ENCODE measurements at regions not wholly inside any gene's neighbourhood (a gene's known extent, or its start where the extent isn't known, plus 50 kb on each side); places are given as distances from the start of the nearest gene placed in this dataset.

- no peak overlapping the region for H2AFZ ChIP-seq (ENCODE audit: low read length)
- peaks cover 3% of the 10 kb centered on the region; the same call in 1 of the 2 replicates for H3F3A ChIP-seq (ENCODE audit: insufficient read depth, low read length)
- no peak overlapping the region for H3K9ac ChIP-seq (ENCODE audit: low read length)
- H3K36me3 ChIP-seq (replicated peaks; ENCODE audit: insufficient read depth, low read length): no peaks in the 10 kb centered on the region
- H3K27ac ChIP-seq (ENCODE audit: low read length): peak overlapping the region; percentile 47; the same call in 1 of the 2 replicates
- H3K9me2 ChIP-seq (replicated peaks; ENCODE audit: insufficient read depth, low read length): no peaks in the 10 kb centered on the region
- no peak overlapping the region for H3K4me3 ChIP-seq (ENCODE audit: low read length)
- peaks cover 10% of the 10 kb centered on the region; the same call in 1 of the 2 replicates for H3K4me1 ChIP-seq (ENCODE audit: low read length)
- DNase-seq: no peak
- H3K79me2 ChIP-seq (ENCODE audit: low read length): no peaks in the 10 kb centered on the region
- no peaks in the 10 kb centered on the region for H3K9me3 ChIP-seq (replicated peaks; ENCODE audit: insufficient read depth, low read length)
- TF ChIP-seq, protein P1, sequence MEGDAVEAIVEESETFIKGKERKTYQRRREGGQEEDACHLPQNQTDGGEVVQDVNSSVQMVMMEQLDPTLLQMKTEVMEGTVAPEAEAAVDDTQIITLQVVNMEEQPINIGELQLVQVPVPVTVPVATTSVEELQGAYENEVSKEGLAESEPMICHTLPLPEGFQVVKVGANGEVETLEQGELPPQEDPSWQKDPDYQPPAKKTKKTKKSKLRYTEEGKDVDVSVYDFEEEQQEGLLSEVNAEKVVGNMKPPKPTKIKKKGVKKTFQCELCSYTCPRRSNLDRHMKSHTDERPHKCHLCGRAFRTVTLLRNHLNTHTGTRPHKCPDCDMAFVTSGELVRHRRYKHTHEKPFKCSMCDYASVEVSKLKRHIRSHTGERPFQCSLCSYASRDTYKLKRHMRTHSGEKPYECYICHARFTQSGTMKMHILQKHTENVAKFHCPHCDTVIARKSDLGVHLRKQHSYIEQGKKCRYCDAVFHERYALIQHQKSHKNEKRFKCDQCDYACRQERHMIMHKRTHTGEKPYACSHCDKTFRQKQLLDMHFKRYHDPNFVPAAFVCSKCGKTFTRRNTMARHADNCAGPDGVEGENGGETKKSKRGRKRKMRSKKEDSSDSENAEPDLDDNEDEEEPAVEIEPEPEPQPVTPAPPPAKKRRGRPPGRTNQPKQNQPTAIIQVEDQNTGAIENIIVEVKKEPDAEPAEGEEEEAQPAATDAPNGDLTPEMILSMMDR (IDR thresholded peaks at IDR 0.05; ENCODE audit: low read length): no peak
- TF ChIP-seq EZH2phosphoT487 (IDR thresholded peaks at IDR 0.05; ENCODE audit: low read length) (no peak), EZH2 (optimal IDR thresholded peaks at IDR 0.05; ENCODE audit: low read depth, low read length) (no peak)
- peak overlapping the region; percentile 40; the same call in 1 of the 2 replicates for H3K4me2 ChIP-seq (ENCODE audit: low read depth, low read length)
- H3K27me3 ChIP-seq (replicated peaks; ENCODE audit: insufficient read depth, low read length): no peaks in the 10 kb centered on the region
- no peaks in the 10 kb centered on the region for H4K20me1 ChIP-seq (ENCODE audit: insufficient read depth, low read length)
These were observed 288.2 kb downstream of the BCHE start for GRCh38 chr3:165549037-165549436.

- peaks cover 2% of the 10 kb centered on the region; the same call in 1 of the 2 replicates for H3K4me1 ChIP-seq (ENCODE audit: low read length)
- TF ChIP-seq EZH2phosphoT487 (IDR thresholded peaks at IDR 0.05; ENCODE audit: low read length) (no peak), EZH2 (optimal IDR thresholded peaks at IDR 0.05; ENCODE audit: low read depth, low read length) (no peak)
- TF ChIP-seq, protein P1 (IDR thresholded peaks at IDR 0.05; ENCODE audit: low read length): no peak
- H3K36me3 ChIP-seq (replicated peaks; ENCODE audit: insufficient read depth, low read length): no peaks in the 10 kb centered on the region
These were observed 292.2 kb downstream of the BCHE start for GRCh38 chr3:165545059-165545458.

DNA sequence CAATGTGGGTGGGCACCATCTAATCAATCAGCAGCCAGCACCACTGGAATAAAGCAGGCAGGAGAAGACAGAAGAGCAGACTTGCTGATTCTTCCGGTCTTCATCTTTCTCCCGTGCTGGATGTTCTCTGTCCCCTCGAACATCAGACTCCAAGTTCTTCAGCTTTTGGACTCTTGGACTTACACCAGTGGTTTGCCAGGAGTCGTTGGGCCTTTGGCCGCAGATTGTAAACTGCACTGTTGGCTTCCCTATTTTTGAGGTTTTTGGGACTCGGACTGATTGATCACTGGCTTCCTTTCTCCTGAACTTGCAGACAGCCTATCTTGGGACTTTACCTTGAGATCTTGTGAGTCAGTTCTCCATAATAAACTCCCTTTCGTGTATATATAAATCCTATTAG lies 292.8 kb downstream of the BCHE start:
- TF ChIP-seq, protein P1 (IDR thresholded peaks at IDR 0.05; ENCODE audit: low read length): no peak
- TF ChIP-seq EZH2 (optimal IDR thresholded peaks at IDR 0.05; ENCODE audit: low read depth, low read length): no peak
- TF ChIP-seq EZH2phosphoT487 (IDR thresholded peaks at IDR 0.05; ENCODE audit: low read length): no peak
- no peaks in the 10 kb centered on the region for H3F3A ChIP-seq (ENCODE audit: insufficient read depth, low read length)
- H3K9me2 ChIP-seq (replicated peaks; ENCODE audit: insufficient read depth, low read length): no peaks in the 10 kb centered on the region
- no peak for DNase-seq
- H2AFZ ChIP-seq (ENCODE audit: low read length): no peak overlapping the region
- H3K79me2 ChIP-seq (ENCODE audit: low read length): no peaks in the 10 kb centered on the region
- no peaks in the 10 kb centered on the region for H3K36me3 ChIP-seq (replicated peaks; ENCODE audit: insufficient read depth, low read length)
- no peak overlapping the region for H3K4me3 ChIP-seq (ENCODE audit: low read length)
- H3K4me2 ChIP-seq (ENCODE audit: low read depth, low read length): no peak overlapping the region
- no peak overlapping the region for H3K27ac ChIP-seq (ENCODE audit: low read length)
- H3K9ac ChIP-seq (ENCODE audit: low read length): no peak overlapping the region
- no peaks in the 10 kb centered on the region for H3K4me1 ChIP-seq (ENCODE audit: low read length)
- no peaks in the 10 kb centered on the region for H3K27me3 ChIP-seq (replicated peaks; ENCODE audit: insufficient read depth, low read length)
- no peaks in the 10 kb centered on the region for H3K9me3 ChIP-seq (replicated peaks; ENCODE audit: insufficient read depth, low read length)
- H4K20me1 ChIP-seq (ENCODE audit: insufficient read depth, low read length): no peaks in the 10 kb centered on the region

More at GRCh38 chr3:165545059-165545458, 292.2 kb downstream of the BCHE start:
- Histone ChIP-seq H3K27me3 (replicated peaks; ENCODE audit: insufficient read depth, low read length) (no peaks in the 10 kb centered on the region), H3K9me2 (replicated peaks; ENCODE audit: insufficient read depth, low read length) (no peaks in the 10 kb centered on the region), H3K4me3 (ENCODE audit: low read length) (no peak overlapping the region), H4K20me1 (ENCODE audit: insufficient read depth, low read length) (no peaks in the 10 kb centered on the region), H2AFZ (ENCODE audit: low read length) (no peak overlapping the region), H3K27ac (ENCODE audit: low read length) (no peak overlapping the region), H3F3A (ENCODE audit: insufficient read depth, low read length) (peaks cover 3% of the 10 kb centered on the region; the same call in 1 of the 2 replicates), H3K9ac (ENCODE audit: low read length) (no peak overlapping the region), H3K79me2 (ENCODE audit: low read length) (no peaks in the 10 kb centered on the region), H3K9me3 (replicated peaks; ENCODE audit: insufficient read depth, low read length) (no peaks in the 10 kb centered on the region), H3K4me2 (ENCODE audit: low read depth, low read length) (no peak overlapping the region)
- no peak for DNase-seq

Measured in MM.1S (cell line).